NB4 (cell line): ENCODE measurements at regions not wholly inside any gene's neighbourhood (a gene's known extent, or its start where the extent isn't known, plus 50 kb on each side); places are given as distances from the start of the nearest gene placed in this dataset.
A peak's percentile ranks its signal among the peaks of the same experiment; 100 is the strongest.

ENCODE experiments used
- DNase-seq: peaks from one replicate; pipeline ENCODE4 v3.0.0; 2010; ENCODE audit warnings: low read depth
- H3K4me3 ChIP-seq: one replicate; pipeline ENCODE4 v1.5.1; 2011; ENCODE audit warnings: mild to moderate bottlenecking, low read depth, low read length, moderate library complexity
- CTCF ChIP-seq: IDR thresholded peaks from one replicate; pipeline ENCODE4 v1.5.1; 2012; ENCODE audit warnings: low read depth, low read length
- MAX ChIP-seq: IDR thresholded peaks from 2 replicates; pipeline ENCODE4 v1.6.1; 2011; ENCODE audit warnings: low read depth, low read length
- MYC ChIP-seq: IDR thresholded peaks from 2 replicates; pipeline ENCODE4 v1.6.1; 2011; ENCODE audit warnings: low read depth, low read length
- POLR2A ChIP-seq: IDR thresholded peaks from 2 replicates; pipeline ENCODE4 v1.6.1; 2011; ENCODE audit warnings: mild to moderate bottlenecking; ENCODE audit not compliant: insufficient read length; ENCODE audit errors: extremely low read depth

- no peak overlapping the region for H3K4me3 ChIP-seq
- TF ChIP-seq MYC (no peak), POLR2A (no peak), MAX (no peak), CTCF (no peak)
- DNase-seq: peak; percentile 9
These were observed 55.9 kb upstream of the AVPR1A start for GRCh38 chr12:63206909-63207308.

GRCh38 chr12:63206494-63206893 lies 55.5 kb upstream of the AVPR1A start:
- TF ChIP-seq CTCF (no peak), POLR2A (no peak), MYC (no peak), MAX (no peak)

More at GRCh38 chr12:63206494-63206893, 55.5 kb upstream of the AVPR1A start:
- no peak overlapping the region for H3K4me3 ChIP-seq
- no peak for DNase-seq
